ENCODE measurements at regions not wholly inside any gene's neighbourhood (a gene's known extent, or its start where the extent isn't known, plus 50 kb on each side); places are given as distances from the start of the nearest gene placed in this dataset.
"Not testable (repeated sequence)": the region's sequence is repeated elsewhere in the genome, so short reads cannot be mapped to it uniquely, and the experiment has no call there.

DNA sequence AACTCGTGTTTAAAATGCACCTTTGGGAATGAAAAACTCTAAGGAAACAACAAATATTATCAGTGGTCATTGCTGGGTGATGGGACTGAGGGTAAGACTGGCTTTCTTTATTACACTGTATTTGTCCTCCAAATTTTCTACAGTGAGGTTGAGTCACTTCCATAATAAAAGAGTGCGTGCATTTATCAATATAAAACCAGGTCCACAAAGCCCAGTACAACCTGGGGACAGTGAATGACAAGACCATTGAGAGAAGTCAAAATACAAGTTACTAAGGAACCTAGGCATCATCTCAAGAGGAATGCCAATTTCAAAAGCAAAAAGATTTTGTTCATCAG, 76.4 kb downstream of the MAGED4 start:
- H3K36me3 ChIP-seq (ENCODE audit: control insufficient read depth, insufficient read depth, low read length), result no peaks in the 10 kb centered on the region
- peak overlapping the region; percentile 57 for H3K4me3 ChIP-seq (ENCODE audit: low read depth, low read length)
- DNase-seq (ENCODE audit: low read depth) (no peak), FAIRE-seq (no peak)
- TF ChIP-seq CTCF (IDR thresholded peaks at IDR 0.05; ENCODE audit: insufficient read depth, low read length, severe bottlenecking), result no peak
- no peaks in the 10 kb centered on the region for H3K27me3 ChIP-seq (ENCODE audit: control insufficient read depth, insufficient read depth, low read length)

DNA sequence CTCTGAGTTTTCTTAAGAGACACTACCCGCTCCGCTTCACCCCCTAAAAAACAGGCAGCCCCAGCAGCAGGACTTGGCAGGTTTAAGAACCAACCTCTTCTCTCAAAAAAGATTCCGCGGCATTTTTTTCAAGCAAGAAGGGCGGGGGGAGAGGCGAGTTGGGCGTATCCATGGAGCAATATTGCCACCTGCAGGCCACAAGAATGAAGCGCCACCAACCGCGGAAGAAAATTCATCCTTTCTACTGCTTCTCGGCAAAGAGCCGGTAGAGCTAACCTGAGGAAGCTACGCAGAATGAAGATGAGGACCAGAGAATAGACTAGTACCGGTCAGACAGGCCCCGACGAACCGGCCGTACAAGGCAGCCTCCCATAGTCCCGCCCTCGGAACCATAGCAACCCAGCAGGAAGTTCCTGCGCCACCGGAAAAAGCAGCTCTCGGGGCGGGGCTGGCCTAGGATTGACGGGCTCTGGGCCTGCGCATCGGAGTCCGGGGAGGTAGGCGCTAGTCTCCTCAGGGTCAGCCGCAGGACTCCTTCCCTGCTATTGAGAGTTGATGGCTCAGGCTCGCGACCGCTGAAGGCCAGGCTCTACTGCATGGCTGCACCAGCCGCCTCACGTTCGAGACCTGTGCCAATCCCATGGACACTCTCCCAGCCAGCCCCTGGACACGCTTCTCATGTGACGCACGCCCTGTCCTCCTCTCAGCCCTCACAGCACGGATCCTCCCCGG, 76.9 kb downstream of the MAGED4 start:
- peak; percentile 66 for TF ChIP-seq CTCF (IDR thresholded peaks at IDR 0.05; ENCODE audit: insufficient read depth, low read length, severe bottlenecking)
- peak; percentile 64 for DNase-seq (ENCODE audit: low read depth)
- FAIRE-seq, result no peak
- H3K27me3 ChIP-seq (ENCODE audit: control insufficient read depth, insufficient read depth, low read length), result no peaks in the 10 kb centered on the region
- H3K36me3 ChIP-seq (ENCODE audit: control insufficient read depth, insufficient read depth, low read length), result no peaks in the 10 kb centered on the region
- H3K4me3 ChIP-seq (ENCODE audit: low read depth, low read length), result peak overlapping the region; percentile 57

GRCh38 chrX:52262195-52262546, 77.5 kb downstream of the MAGED4 start:
- FAIRE-seq (no peak), DNase-seq (ENCODE audit: low read depth) (no peak)
- no peak for TF ChIP-seq CTCF (IDR thresholded peaks at IDR 0.05; ENCODE audit: insufficient read depth, low read length, severe bottlenecking)
- Histone ChIP-seq H3K36me3 (ENCODE audit: control insufficient read depth, insufficient read depth, low read length) (no peaks in the 10 kb centered on the region), H3K4me3 (ENCODE audit: low read depth, low read length) (peak overlapping the region; percentile 57), H3K27me3 (ENCODE audit: control insufficient read depth, insufficient read depth, low read length) (no peaks in the 10 kb centered on the region)

- TF ChIP-seq CTCF (IDR thresholded peaks at IDR 0.05; ENCODE audit: insufficient read depth, low read length, severe bottlenecking), result no peak
- FAIRE-seq (no peak), DNase-seq (ENCODE audit: low read depth) (no peak)
- Histone ChIP-seq H3K4me3 (ENCODE audit: low read depth, low read length) (no peak overlapping the region), H3K36me3 (ENCODE audit: control insufficient read depth, insufficient read depth, low read length) (no peaks in the 10 kb centered on the region), H3K27me3 (ENCODE audit: control insufficient read depth, insufficient read depth, low read length) (no peaks in the 10 kb centered on the region)
Measured at GRCh38 chrX:52263417-52263816, 78.7 kb downstream of the MAGED4 start.

GRCh38 chrX:52265713-52266112, 81.0 kb downstream of the MAGED4 start:
- DNase-seq (ENCODE audit: low read depth), result no peak
- Histone ChIP-seq H3K4me3 (ENCODE audit: low read depth, low read length) (no peak overlapping the region), H3K27me3 (ENCODE audit: control insufficient read depth, insufficient read depth, low read length) (no peaks in the 10 kb centered on the region), H3K36me3 (ENCODE audit: control insufficient read depth, insufficient read depth, low read length) (no peaks in the 10 kb centered on the region)
- FAIRE-seq, result peak; percentile 93
- TF ChIP-seq CTCF (IDR thresholded peaks at IDR 0.05; ENCODE audit: insufficient read depth, low read length, severe bottlenecking), result no peak

DNA sequence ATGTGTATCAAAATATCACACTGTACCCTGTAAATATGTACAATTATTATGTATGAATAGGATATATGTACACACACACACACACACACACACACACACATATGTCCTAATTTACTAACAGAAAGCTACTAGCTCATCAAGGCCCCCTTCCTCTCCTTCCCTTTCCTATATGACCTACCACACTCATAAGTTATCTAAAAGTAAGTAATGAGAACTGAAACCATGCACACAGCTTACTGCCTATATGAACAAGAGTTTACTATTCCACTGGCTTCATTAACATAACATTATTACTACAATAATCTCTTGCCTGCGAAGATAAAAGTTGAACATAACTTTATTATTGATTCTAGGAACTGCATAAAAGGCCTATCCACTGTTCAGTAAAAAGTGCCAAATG, 83.8 kb downstream of the MAGED4 start:
- not testable (repeated sequence) for H3K4me3 ChIP-seq (ENCODE audit: low read depth, low read length); H3K27me3 ChIP-seq (ENCODE audit: control insufficient read depth, insufficient read depth, low read length); DNase-seq (ENCODE audit: low read depth); H3K36me3 ChIP-seq (ENCODE audit: control insufficient read depth, insufficient read depth, low read length); FAIRE-seq

Data from bronchial epithelial cell (primary cell).